B cell (primary cell): ENCODE measurements at regions not wholly inside any gene's neighbourhood (a gene's known extent, or its start where the extent isn't known, plus 50 kb on each side); places are given as distances from the start of the nearest gene placed in this dataset.

Experiments used
- ATAC-seq: fragments of 200-7000 bp; cut with Tn5 transposase; one replicate; pipeline ENCODE4 v1.10.0; 2021; ENCODE audit warnings: low read depth, mild to moderate bottlenecking, moderate number of reproducible peaks, moderate library complexity
- CTCF ChIA-PET: fragments of 350-600 bp; sonication (Branson Sonifier 250); formaldehyde crosslinking; loops from one replicate; lab custom pipeline; 2021; ENCODE audit warnings: antibody characterized with exemption, inconsistent platforms; lab: Charles Lee
- POLR2A ChIA-PET: fragments of 350-600 bp; sonication (Branson Sonifier 250); formaldehyde crosslinking; loops from one replicate; lab custom pipeline; 2021; ENCODE audit warnings: antibody characterized with exemption; lab: Charles Lee
- DNase-seq: peaks from one replicate; pipeline ENCODE4 v3.0.0; 2013
- H2AFZ ChIP-seq: 2 replicates; pipeline ENCODE4 v1.6.1; 2012; ENCODE audit warnings: mild to moderate bottlenecking, low read depth, low read length; ENCODE audit not compliant: insufficient read depth, poor library complexity, severe bottlenecking
- H3K27ac ChIP-seq, 2 donors: 1 replicate in 1 of 2; 2 replicates in 1 of 2; pipeline ENCODE4 v1.5.1; 2012 to 2013; ENCODE audit warnings: low read length in 2 of 2, mild to moderate bottlenecking in 2 of 2, moderate library complexity in 1 of 2
- H3K27me3 ChIP-seq, 4 experiments: fragments of 200-600 bp in 1 of 4; sonication (generic) in 1 of 4; replicated peaks in 1 of 4; 1 replicate in 2 of 4; 2 replicates in 2 of 4; pipeline versions ENCODE4 v1.6.1 to v1.7.0; 2013 to 2016; ENCODE audit warnings: low read length in 3 of 4, mild to moderate bottlenecking in 2 of 4, mixed read lengths in 1 of 4, moderate library complexity in 1 of 4; ENCODE audit not compliant: insufficient read depth in 4 of 4, control insufficient read depth in 3 of 4; ENCODE audit errors: control extremely low read depth in 1 of 4
- H3K36me3 ChIP-seq, 2 experiments: replicated peaks in 1 of 2; 1 replicate in 1 of 2; 2 replicates in 1 of 2; pipeline versions ENCODE4 v1.6.1 to v1.7.1; 2013; ENCODE audit warnings: low read length in 1 of 2; ENCODE audit not compliant: insufficient read depth in 2 of 2, control insufficient read depth in 1 of 2; ENCODE audit errors: control extremely low read depth in 1 of 2, extremely low read depth in 1 of 2
- H3K4me1 ChIP-seq, 2 donors: fragments of 200-600 bp in 1 of 2; sonication (generic) in 1 of 2; 1 replicate in 1 of 2; 2 replicates in 1 of 2; pipeline versions ENCODE4 v1.5.1 to v1.6.1; 2013 to 2017; ENCODE audit warnings: low read length in 2 of 2; ENCODE audit not compliant: control insufficient read depth in 2 of 2, insufficient read depth in 2 of 2
- H3K4me2 ChIP-seq: replicated peaks from 2 replicates; pipeline ENCODE3; 2012; ENCODE audit warnings: mild to moderate bottlenecking, low read depth, low read length; ENCODE audit not compliant: poor library complexity, severe bottlenecking
- H3K4me3 ChIP-seq, 5 experiments: fragments of 200-600 bp in 1 of 5; sonication (generic) in 1 of 5; 1 replicate in 3 of 5; 2 replicates in 2 of 5; pipeline versions ENCODE4 v1.5.1 to v1.7.0; 2011 to 2016; ENCODE audit warnings: low read length in 4 of 5, mild to moderate bottlenecking in 4 of 5, low read depth in 2 of 5, control low read depth in 1 of 5, moderate library complexity in 1 of 5; ENCODE audit not compliant: insufficient read depth in 1 of 5; ENCODE audit errors: control extremely low read depth in 1 of 5, extremely low read depth in 1 of 5
- H3K79me2 ChIP-seq: fragments of 200-600 bp; sonication (generic); one replicate; pipeline ENCODE4 v1.6.0; 2016; ENCODE audit warnings: low read length; ENCODE audit not compliant: control insufficient read depth, insufficient read depth
- H3K9ac ChIP-seq: fragments of 200-600 bp; sonication (generic); 2 replicates; pipeline ENCODE4 v1.6.1; 2017; ENCODE audit warnings: mild to moderate bottlenecking, low read length, moderate library complexity
- H3K9me3 ChIP-seq, 3 donors: one replicate each; pipeline versions ENCODE4 v1.6.1 to v1.7.1; 2013; ENCODE audit warnings: low read length in 2 of 3; ENCODE audit not compliant: control insufficient read depth in 2 of 3, insufficient read depth in 1 of 3; ENCODE audit errors: control extremely low read depth in 1 of 3
- H4K20me1 ChIP-seq: 2 replicates; pipeline ENCODE4 v1.6.0; 2012; ENCODE audit warnings: mild to moderate bottlenecking, low read length; ENCODE audit not compliant: insufficient read depth, control insufficient read depth, poor library complexity, severe bottlenecking
- H3K27ac Mint-ChIP-seq: one replicate; pipeline ENCODE4 v1.8.0; 2021; ENCODE audit warnings: mixed read lengths
- H3K27me3 Mint-ChIP-seq: one replicate; pipeline ENCODE4 v1.8.0; 2021; ENCODE audit warnings: mixed read lengths
- H3K4me1 Mint-ChIP-seq: one replicate; pipeline ENCODE4 v1.8.0; 2021; ENCODE audit warnings: mixed read lengths
- H3K4me3 Mint-ChIP-seq: one replicate; pipeline ENCODE4 v1.8.0; 2021; ENCODE audit warnings: mixed read lengths
- H3K9me3 Mint-ChIP-seq: one replicate; pipeline ENCODE4 v1.8.0; 2022; ENCODE audit warnings: mixed read lengths; ENCODE audit not compliant: insufficient read depth
- CTCF ChIP-seq: fragments of 200-600 bp; IDR thresholded peaks from one replicate; pipeline ENCODE4 v1.8.0; 2022; ENCODE audit warnings: antibody characterized with exemption, mild to moderate bottlenecking
- EZH2 ChIP-seq: IDR thresholded peaks from 2 replicates; pipeline ENCODE4 v1.6.1; 2012; ENCODE audit warnings: borderline replicate concordance, low read depth, mild to moderate bottlenecking, moderate library complexity, low read length; ENCODE audit not compliant: insufficient read depth, poor library complexity, severe bottlenecking
- WGBS: methylation state at CpG from one replicate; pipeline ENCODE4 v1.1.5; 2013; ENCODE audit warnings: missing lambda C conversion rate; ENCODE audit not compliant: insufficient coverage; 5-methylcytosine and 5-hydroxymethylcytosine counted together
- intact Hi-C: fragments of 100-400 bp; cut with micrococcal nuclease; formaldehyde crosslinking; loops from one replicate; pipeline ENCODE4 v1.10.0; 2022

- peaks cover 14% of the 10 kb centered on the region for H3K9me3 Mint-ChIP-seq
- peaks cover 2 to 14% (median 4%) of the 10 kb centered on the region in 3 donors for H3K9me3 ChIP-seq
- ChIA-PET POLR2A (no interaction called here), CTCF (no interaction called here)
- TF ChIP-seq EZH2 = no peak
- TF ChIP-seq CTCF = no peak
- no peak overlapping the region for H3K4me3 ChIP-seq
- H4K20me1 ChIP-seq = no peaks in the 10 kb centered on the region
- H3K4me1 ChIP-seq = peaks cover 0 to 3% of the 10 kb centered on the region in 2 donors
- no peaks in the 10 kb centered on the region for H3K79me2 ChIP-seq
- peaks cover 0 to 11% (median 0%) of the 10 kb centered on the region in 4 experiments for H3K27me3 ChIP-seq
- no peak overlapping the region for H3K4me3 Mint-ChIP-seq
- DNase-seq (no peak), ATAC-seq (no peak)
- no peak overlapping the region for H3K9ac ChIP-seq
- peaks cover 21% of the 10 kb centered on the region for H3K27me3 Mint-ChIP-seq
- no peaks in the 10 kb centered on the region for H3K4me1 Mint-ChIP-seq
- H3K27ac ChIP-seq = no peak overlapping the region
- H3K36me3 ChIP-seq = no peaks in the 10 kb centered on the region
- H2AFZ ChIP-seq = no peak overlapping the region
- H3K4me2 ChIP-seq = no peak overlapping the region
- H3K27ac Mint-ChIP-seq = no peak overlapping the region
- intact Hi-C loops = no loop called here
- WGBS = 80% methylated on average over 9 of the region's 9 CpGs
Measured at GRCh38 chr2:8563814-8564474, 117.9 kb upstream of the ID2 start.

GRCh38 chr2:8564475-8564874, 117.4 kb upstream of the ID2 start:
- Histone ChIP-seq H4K20me1 (no peaks in the 10 kb centered on the region), H3K9me3 (peaks cover 2 to 12% (median 2%) of the 10 kb centered on the region in 3 donors), H3K4me2 (no peak overlapping the region), H3K4me1 (peaks cover 0 to 3% of the 10 kb centered on the region in 2 donors), H3K36me3 (no peaks in the 10 kb centered on the region), H2AFZ (no peak overlapping the region), H3K79me2 (no peaks in the 10 kb centered on the region), H3K27ac (no peak overlapping the region), H3K9ac (no peak overlapping the region), H3K27me3 (peaks cover 0 to 16% (median 0%) of the 10 kb centered on the region in 4 experiments), H3K4me3 (no peak overlapping the region)
- H3K27ac Mint-ChIP-seq = no peak overlapping the region
- ChIA-PET CTCF (no interaction called here), POLR2A (no interaction called here)
- ATAC-seq (no peak), DNase-seq (no peak)
- WGBS = 96% methylated on average over 9 of the region's 9 CpGs
- H3K27me3 Mint-ChIP-seq = peaks cover 26% of the 10 kb centered on the region
- no peaks in the 10 kb centered on the region for H3K4me1 Mint-ChIP-seq
- intact Hi-C loops = no loop called here
- TF ChIP-seq CTCF = no peak
- TF ChIP-seq EZH2 = no peak
- H3K4me3 Mint-ChIP-seq = no peak overlapping the region
- peaks cover 12% of the 10 kb centered on the region for H3K9me3 Mint-ChIP-seq
